A549 (cell line): ENCODE measurements at regions not wholly inside any gene's neighbourhood (a gene's known extent, or its start where the extent isn't known, plus 50 kb on each side); places are given as distances from the start of the nearest gene placed in this dataset.

ENCODE experiments used
- ATAC-seq, 2 experiments: fragments of 200-7000 bp in 1 of 2; fragments of >200 bp in 1 of 2; cut with Nextera tagmentation in 1 of 2; cut with Tn5 transposase in 1 of 2; 3 replicates each; pipeline versions ENCODE4 v1.8.0 to v1.9.1; 2018 to 2020; ENCODE audit warnings: mild to moderate bottlenecking in 1 of 2, moderate library complexity in 1 of 2
- CTCF ChIA-PET: fragments of 300-600 bp; sonication (Branson Sonifier 250); formaldehyde crosslinking; extraction: SDS; loops from one replicate; lab custom pipeline; 2021; ENCODE audit warnings: antibody characterized with exemption, inconsistent platforms; lab: Yijun Ruan, JAX
- POLR2A ChIA-PET: fragments of 350-600 bp; formaldehyde crosslinking; extraction: SDS; loops from one replicate; lab custom pipeline; 2021; ENCODE audit warnings: antibody characterized with exemption, inconsistent platforms; lab: Yijun Ruan, JAX
- DNase-seq, 2 experiments: peaks; one replicate each; pipeline versions ENCODE4 v3.0.0 to v3.0.0-alpha.2; 2011 to 2016; ENCODE audit warnings: low read depth in 1 of 2, low spot score in 1 of 2
- FAIRE-seq: peaks from 2 replicates; lab custom pipeline; 2011; peaks lifted over from hg19 to GRCh38; lab: Jason Lieb, UNC
- H3K27ac ChIP-seq, 2 experiments: fragments of >200 bp; sonication (Bioruptor Twin); formaldehyde crosslinking; 3 replicates each; pipeline ENCODE4 v1.5.1; 2016 to 2017
- H3K4me1 ChIP-seq: fragments of >200 bp; sonication (Bioruptor Twin); formaldehyde crosslinking; 3 replicates; pipeline ENCODE4 v1.6.1; 2016
- H3K4me2 ChIP-seq: fragments of >200 bp; sonication (Bioruptor Twin); formaldehyde crosslinking; 3 replicates; pipeline ENCODE4 v1.6.1; 2016
- H3K4me3 ChIP-seq: fragments of >200 bp; sonication (Bioruptor Twin); formaldehyde crosslinking; 3 replicates; pipeline ENCODE4 v1.5.1; 2016
- H3K9me3 ChIP-seq: fragments of >200 bp; sonication (Bioruptor Twin); formaldehyde crosslinking; 3 replicates; pipeline ENCODE4 v1.6.1; 2016
- BCL3 ChIP-seq: fragments of >200 bp; sonication (Bioruptor Twin); formaldehyde crosslinking; IDR thresholded peaks from 3 replicates; pipeline ENCODE4 v1.6.1; 2016
- BHLHE40 ChIP-seq: IDR thresholded peaks from 2 replicates; pipeline ENCODE4 v1.6.1; 2012; ENCODE audit warnings: low read depth, low read length, inconsistent platforms
- CBX8 ChIP-seq: fragments of 200-600 bp; sonication (generic); IDR thresholded peaks from 2 replicates; pipeline ENCODE4 v1.6.1; 2016
- CHD2 ChIP-seq: fragments of 150-350 bp; IDR thresholded peaks from 2 replicates; pipeline ENCODE4 v1.6.1; 2014; ENCODE audit warnings: low read length; ENCODE audit not compliant: partially characterized antibody
- CHD4 ChIP-seq: fragments of 200-600 bp; sonication (generic); IDR thresholded peaks from 2 replicates; pipeline ENCODE4 v1.6.1; 2016; ENCODE audit warnings: antibody characterized with exemption, mild to moderate bottlenecking, borderline replicate concordance
- CTCF ChIP-seq: fragments of >200 bp; sonication (Bioruptor Twin); formaldehyde crosslinking; IDR thresholded peaks from 3 replicates; pipeline ENCODE4 v1.5.1; 2016
- ELK1 ChIP-seq: fragments of 150-350 bp; IDR thresholded peaks from 2 replicates; pipeline ENCODE4 v1.6.1; 2014; ENCODE audit warnings: low read depth, mild to moderate bottlenecking, low read length
- EP300 ChIP-seq, 2 experiments: fragments of >200 bp; sonication (Bioruptor Twin); formaldehyde crosslinking; IDR thresholded peaks; 2 replicates in 1 of 2; 3 replicates in 1 of 2; pipeline ENCODE4 v1.6.1; 2016 to 2017
- HDAC2 ChIP-seq: fragments of 200-600 bp; sonication (generic); IDR thresholded peaks from 2 replicates; pipeline ENCODE4 v1.6.1; 2016
- HES2 ChIP-seq: fragments of >200 bp; sonication (Bioruptor Twin); formaldehyde crosslinking; IDR thresholded peaks from 2 replicates; pipeline ENCODE4 v1.6.1; 2016
- HEYL ChIP-seq: fragments of 250-450 bp; sonication (Bioruptor Pico); IDR thresholded peaks from 2 replicates; pipeline ENCODE4 v1.8.0; 2021; ENCODE audit warnings: mild to moderate bottlenecking, moderate library complexity
- MAFK ChIP-seq: fragments of 450-650 bp; IDR thresholded peaks from 2 replicates; pipeline ENCODE4 v1.6.1; 2014; ENCODE audit not compliant: partially characterized antibody
- MAX ChIP-seq: IDR thresholded peaks from 2 replicates; pipeline ENCODE4 v1.6.1; 2012
- MAZ ChIP-seq: fragments of 150-350 bp; IDR thresholded peaks from 2 replicates; pipeline ENCODE4 v1.6.1; 2014; ENCODE audit warnings: antibody characterized with exemption, low read depth, low read length, borderline replicate concordance
- MYC ChIP-seq: IDR thresholded peaks from 2 replicates; pipeline ENCODE4 v1.6.1; 2012; ENCODE audit warnings: mild to moderate bottlenecking, inconsistent platforms, low read length, improper control_type of control experiment, borderline replicate concordance
- NFE2L2 ChIP-seq: fragments of 150-350 bp; conservative IDR thresholded peaks from 2 replicates; pipeline ENCODE4 v1.6.1; 2014; ENCODE audit warnings: low read length
- NR3C1 ChIP-seq: fragments of >200 bp; sonication (Bioruptor Twin); formaldehyde crosslinking; IDR thresholded peaks from 3 replicates; pipeline ENCODE4 v1.6.1; 2017
- POLR2A ChIP-seq: IDR thresholded peaks from 2 replicates; pipeline ENCODE4 v1.6.1; 2012; ENCODE audit warnings: mild to moderate bottlenecking, low read length
- RARB ChIP-seq: fragments of 250-450 bp; sonication (Bioruptor Pico); IDR thresholded peaks from 2 replicates; pipeline ENCODE4 v1.8.0; 2021; ENCODE audit warnings: mild to moderate bottlenecking, moderate library complexity
- REST ChIP-seq: fragments of 200-600 bp; sonication (generic); IDR thresholded peaks from 2 replicates; pipeline ENCODE4 v1.6.1; 2016; ENCODE audit warnings: antibody characterized with exemption, mild to moderate bottlenecking, moderate library complexity
- USF2 ChIP-seq: fragments of 450-650 bp; IDR thresholded peaks from 2 replicates; pipeline ENCODE4 v1.6.1; 2014; ENCODE audit warnings: antibody characterized with exemption
- ZC3H11A ChIP-seq: fragments of 450-650 bp; IDR thresholded peaks from 2 replicates; pipeline ENCODE4 v1.6.1; 2014; ENCODE audit warnings: antibody characterized with exemption, mild to moderate bottlenecking
- ZNF302 ChIP-seq: fragments of 250-450 bp; sonication (Bioruptor Pico); IDR thresholded peaks from 2 replicates; pipeline ENCODE4 v1.9.0; 2021; ENCODE audit warnings: inconsistent platforms, mild to moderate bottlenecking, moderate library complexity
- WGBS: methylation state at CpG from one replicate; pipeline ENCODE4 v1.1.6; 2017; ENCODE audit errors: missing lambda C conversion rate; 5-methylcytosine and 5-hydroxymethylcytosine counted together

- CTCF ChIA-PET = interaction anchor here (1.1 to 1.9 kb wide), 2 partner anchors 9 to 565 kb away, joined by 3 to 9 read pairs; no protein-coding TSS in a partner anchor
- TF ChIP-seq BCL3 (no peak), MAX (no peak), CBX8 (no peak), REST (no peak), CHD2 (no peak), USF2 (no peak), MYC (no peak), HDAC2 (no peak), NFE2L2 (no peak), MAZ (no peak), POLR2A (no peak), ZC3H11A (no peak), CHD4 (no peak)
- no peaks in the 10 kb centered on the region for H3K4me1 ChIP-seq
- H3K9me3 ChIP-seq = peaks cover 9% of the 10 kb centered on the region; the same call in 1 of the 3 replicates
- no peak overlapping the region for H3K4me3 ChIP-seq
- POLR2A ChIA-PET = no interaction called here
- DNase-seq = no peak
- H3K27ac ChIP-seq = no peak overlapping the region
- no peak for FAIRE-seq
- no peak for ATAC-seq
- no peak overlapping the region for H3K4me2 ChIP-seq
- WGBS = 69% methylated on average over 5 of the region's 5 CpGs
These were observed 100.1 kb upstream of the CERS6 start for GRCh38 chr2:168355779-168356476.

GRCh38 chr2:168356477-168356835, 99.6 kb upstream of the CERS6 start:
- no peak for FAIRE-seq
- no peak for ATAC-seq
- no peak for TF ChIP-seq RARB (CRISPR knock-in tag)
- no peak for TF ChIP-seq BHLHE40
- TF ChIP-seq ZNF302 = no peak
- no peak for TF ChIP-seq CTCF
- no peak for TF ChIP-seq HEYL (CRISPR knock-in tag)
- no peak for TF ChIP-seq NR3C1
- TF ChIP-seq REST = no peak
- TF ChIP-seq USF2 = no peak
- TF ChIP-seq HES2 = no peak
- no peak for TF ChIP-seq ELK1
- no peak for TF ChIP-seq EP300 (IDR thresholded peaks at IDR 0.05)
- no peak for TF ChIP-seq MAFK

More at GRCh38 chr2:168356477-168356835, 99.6 kb upstream of the CERS6 start:
- Histone ChIP-seq H3K9me3 (peaks cover 9% of the 10 kb centered on the region; the same call in 1 of the 3 replicates), H3K4me3 (no peak overlapping the region), H3K4me2 (no peak overlapping the region), H3K4me1 (no peaks in the 10 kb centered on the region), H3K27ac (no peak overlapping the region)
- no peak for DNase-seq
- ChIA-PET POLR2A (no interaction called here), CTCF (interaction anchor here (1.1 to 1.9 kb wide), 2 partner anchors 10 to 565 kb away, joined by 3 to 9 read pairs; no protein-coding TSS in a partner anchor)
- 76% methylated on average over 2 of the region's 2 CpGs for WGBS
